Spleen (tissue), 11 donors: ENCODE measurements at regions not wholly inside any gene's neighbourhood (a gene's known extent, or its start where the extent isn't known, plus 50 kb on each side); places are given as distances from the start of the nearest gene placed in this dataset.

Experiments used
- DNase-seq: peaks from one replicate; pipeline ENCODE4 v3.0.0-alpha.2; 2020
- H3K27ac ChIP-seq, 8 donors: fragments of 200-600 bp; sonication (generic) in 7 of 8; 1 replicate in 4 of 8; 2 replicates in 4 of 8; pipeline versions ENCODE4 v1.5.0 to v1.8.0; 2016 to 2021; ENCODE audit warnings: inconsistent platforms in 4 of 8, mild to moderate bottlenecking in 4 of 8, moderate library complexity in 1 of 8
- H3K27me3 ChIP-seq, 7 donors: fragments of 200-600 bp; sonication (generic) in 6 of 7; replicated peaks in 1 of 7; 1 replicate in 4 of 7; 2 replicates in 3 of 7; pipeline versions ENCODE4 v1.5.0 to v1.8.0; 2016 to 2021; ENCODE audit warnings: inconsistent platforms in 3 of 7, mild to moderate bottlenecking in 1 of 7
- H3K36me3 ChIP-seq, 6 donors: fragments of 200-600 bp; sonication (generic) in 5 of 6; 1 replicate in 4 of 6; 2 replicates in 2 of 6; pipeline versions ENCODE4 v1.5.0 to v1.8.0; 2016 to 2021; ENCODE audit warnings: inconsistent platforms in 2 of 6
- H3K4me1 ChIP-seq, 6 donors: fragments of 200-600 bp; sonication (generic) in 5 of 6; 1 replicate in 3 of 6; 2 replicates in 3 of 6; pipeline versions ENCODE4 v1.5.0 to v1.8.0; 2016 to 2021; ENCODE audit warnings: inconsistent platforms in 3 of 6
- H3K4me3 ChIP-seq, 8 donors: fragments of 200-600 bp; sonication (generic) in 7 of 8; 1 replicate in 4 of 8; 2 replicates in 4 of 8; pipeline versions ENCODE4 v1.5.0 to v1.8.0; 2016 to 2021; ENCODE audit warnings: inconsistent platforms in 4 of 8, mild to moderate bottlenecking in 4 of 8, moderate library complexity in 2 of 8
- H3K9me3 ChIP-seq, 8 donors: fragments of 200-600 bp; sonication (generic) in 7 of 8; 1 replicate in 4 of 8; 2 replicates in 4 of 8; pipeline versions ENCODE4 v1.5.0 to v1.8.0; 2016 to 2021; ENCODE audit warnings: inconsistent platforms in 4 of 8
- POLR2A ChIP-seq, 3 donors: fragments of 450-650 bp; IDR thresholded peaks; one replicate each; pipeline ENCODE4 v1.5.1; 2017; ENCODE audit warnings: antibody characterized with exemption in 3 of 3, mild to moderate bottlenecking in 1 of 3
- POLR2AphosphoS5 ChIP-seq, 3 donors: sonication (generic); formaldehyde crosslinking; IDR thresholded peaks; one replicate each; pipeline ENCODE4 v1.5.1; 2017; ENCODE audit warnings: antibody characterized with exemption in 3 of 3
- WGBS, 5 donors: extraction: QIAGEN DNeasy Blood & Tissue Kit in 3 of 5; methylation state at CpG; one replicate each; pipeline versions ENCODE4 v1.1.5 to v1.1.7; 2013 to 2018; 5-methylcytosine and 5-hydroxymethylcytosine counted together
- intact Hi-C: fragments of 100-400 bp; cut with DNase I; formaldehyde crosslinking; loops from one replicate; pipeline ENCODE4 v1.15.0; 2023; ENCODE audit warnings: low total_unique reads
- TF ChIP-seq, protein P1 (sequence below), 11 experiments: fragments of 200-600 bp in 7 of 11; fragments of 450-650 bp in 4 of 11; sonication (generic) in 4 of 11; IDR thresholded peaks in 8 of 11; conservative IDR thresholded peaks in 3 of 11; 1 replicate in 7 of 11; 2 replicates in 4 of 11; pipeline versions ENCODE4 v1.4.0 to v1.8.0; 2016 to 2021; ENCODE audit warnings: antibody characterized with exemption in 11 of 11, inconsistent platforms in 4 of 11, mild to moderate bottlenecking in 1 of 11
- donor health status: healthy with polysubstance abuse.
- donor health status: DM: no; HTN: no; CAD: no; lungs with moderate emphysema.
- donor health status: DM: no; HTN: no; CAD: no.
- donor health status: Bipolar disorder and iron deficiency.
- donor health status: healthy.
- donor health status: DM: no; HTN: no; CAD: no.
- donor health status: DM: yes; HTN: yes; CAD: no.

GRCh38 chr1:63152572-63152971, 169.8 kb upstream of the FOXD3 start:
- H3K27me3 ChIP-seq = peaks cover 0 to 34% (median 4%) of the 10 kb centered on the region in 7 donors
- H3K4me3 ChIP-seq = no peak overlapping the region
- DNase-seq = no peak
- H3K9me3 ChIP-seq = no peaks in the 10 kb centered on the region
- 72 to 83% (median 79%) methylated on average over 3 of the region's 3 CpGs for WGBS, 5 donors
- intact Hi-C loops = no loop called here
- H3K36me3 ChIP-seq = no peaks in the 10 kb centered on the region
- H3K4me1 ChIP-seq = no peaks in the 10 kb centered on the region
- no peak overlapping the region for H3K27ac ChIP-seq
- TF ChIP-seq, protein P1, sequence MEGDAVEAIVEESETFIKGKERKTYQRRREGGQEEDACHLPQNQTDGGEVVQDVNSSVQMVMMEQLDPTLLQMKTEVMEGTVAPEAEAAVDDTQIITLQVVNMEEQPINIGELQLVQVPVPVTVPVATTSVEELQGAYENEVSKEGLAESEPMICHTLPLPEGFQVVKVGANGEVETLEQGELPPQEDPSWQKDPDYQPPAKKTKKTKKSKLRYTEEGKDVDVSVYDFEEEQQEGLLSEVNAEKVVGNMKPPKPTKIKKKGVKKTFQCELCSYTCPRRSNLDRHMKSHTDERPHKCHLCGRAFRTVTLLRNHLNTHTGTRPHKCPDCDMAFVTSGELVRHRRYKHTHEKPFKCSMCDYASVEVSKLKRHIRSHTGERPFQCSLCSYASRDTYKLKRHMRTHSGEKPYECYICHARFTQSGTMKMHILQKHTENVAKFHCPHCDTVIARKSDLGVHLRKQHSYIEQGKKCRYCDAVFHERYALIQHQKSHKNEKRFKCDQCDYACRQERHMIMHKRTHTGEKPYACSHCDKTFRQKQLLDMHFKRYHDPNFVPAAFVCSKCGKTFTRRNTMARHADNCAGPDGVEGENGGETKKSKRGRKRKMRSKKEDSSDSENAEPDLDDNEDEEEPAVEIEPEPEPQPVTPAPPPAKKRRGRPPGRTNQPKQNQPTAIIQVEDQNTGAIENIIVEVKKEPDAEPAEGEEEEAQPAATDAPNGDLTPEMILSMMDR (IDR thresholded peaks at IDR 0.05 in 8 of 11, conservative IDR thresholded peaks at IDR 0.05 in 3 of 11) = no peak
- no peak for TF ChIP-seq POLR2A (IDR thresholded peaks at IDR 0.05)
- no peak for TF ChIP-seq POLR2AphosphoS5 (IDR thresholded peaks at IDR 0.05)

GRCh38 chr1:63155437-63155836, 166.9 kb upstream of the FOXD3 start:
- H3K4me3 ChIP-seq = no peak overlapping the region
- no peaks in the 10 kb centered on the region for H3K9me3 ChIP-seq
- intact Hi-C loops = no loop called here
- H3K27me3 ChIP-seq = peaks cover 0 to 30% (median 4%) of the 10 kb centered on the region in 7 donors
- WGBS, 5 donors = 67 to 81% (median 69%) methylated on average over 2 of the region's 2 CpGs
- no peak overlapping the region for H3K27ac ChIP-seq
- H3K36me3 ChIP-seq = no peaks in the 10 kb centered on the region
- DNase-seq = no peak
- no peak for TF ChIP-seq POLR2AphosphoS5 (IDR thresholded peaks at IDR 0.05)
- TF ChIP-seq, protein P1 (IDR thresholded peaks at IDR 0.05 in 8 of 11, conservative IDR thresholded peaks at IDR 0.05 in 3 of 11) = no peak
- TF ChIP-seq POLR2A (IDR thresholded peaks at IDR 0.05) = no peak
- H3K4me1 ChIP-seq = no peaks in the 10 kb centered on the region

DNA sequence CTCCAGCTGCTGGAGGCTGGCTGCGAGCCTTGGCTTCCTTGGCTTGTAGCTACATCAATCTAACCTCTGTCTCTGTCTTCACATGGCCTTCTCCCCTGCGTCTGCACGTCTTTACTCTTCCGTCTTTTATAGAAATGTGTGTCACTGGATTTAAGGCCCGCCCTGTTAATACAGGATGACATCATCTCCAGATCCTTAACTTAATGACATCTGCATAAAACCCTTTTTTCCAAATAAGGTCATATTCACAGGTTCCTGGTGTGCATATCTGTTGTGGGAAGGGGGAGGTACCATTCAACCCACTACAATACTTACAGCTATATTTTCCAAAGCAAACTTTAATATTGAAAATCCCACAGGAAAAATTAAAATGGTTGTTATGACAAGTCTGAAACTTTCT, 165.3 kb upstream of the FOXD3 start:
- 81 to 93% (median 90%) methylated on average over 5 of the region's 5 CpGs for WGBS, 5 donors
- no peaks in the 10 kb centered on the region for H3K9me3 ChIP-seq
- no peaks in the 10 kb centered on the region for H3K4me1 ChIP-seq
- no peak overlapping the region for H3K4me3 ChIP-seq
- intact Hi-C loops = no loop called here
- DNase-seq = no peak
- no peaks in the 10 kb centered on the region for H3K36me3 ChIP-seq
- no peak for TF ChIP-seq POLR2A (IDR thresholded peaks at IDR 0.05)
- TF ChIP-seq, protein P1 (IDR thresholded peaks at IDR 0.05 in 8 of 11, conservative IDR thresholded peaks at IDR 0.05 in 3 of 11) = no peak
- no peak for TF ChIP-seq POLR2AphosphoS5 (IDR thresholded peaks at IDR 0.05)
- peaks cover 0 to 16% (median 0%) of the 10 kb centered on the region in 7 donors for H3K27me3 ChIP-seq
- H3K27ac ChIP-seq = no peak overlapping the region

GRCh38 chr1:63169057-63169456, 153.3 kb upstream of the FOXD3 start:
- intact Hi-C loops = no loop called here
- no peak overlapping the region for H3K27ac ChIP-seq
- H3K36me3 ChIP-seq = no peaks in the 10 kb centered on the region
- H3K4me3 ChIP-seq = no peak overlapping the region
- DNase-seq = no peak
- WGBS, 5 donors = 69 to 86% (median 77%) methylated on average over 6 of the region's 6 CpGs
- H3K9me3 ChIP-seq = no peaks in the 10 kb centered on the region
- TF ChIP-seq POLR2AphosphoS5 (IDR thresholded peaks at IDR 0.05) = no peak
- TF ChIP-seq, protein P1 (IDR thresholded peaks at IDR 0.05 in 8 of 11, conservative IDR thresholded peaks at IDR 0.05 in 3 of 11) = no peak
- TF ChIP-seq POLR2A (IDR thresholded peaks at IDR 0.05) = no peak
- no peaks in the 10 kb centered on the region for H3K4me1 ChIP-seq
- H3K27me3 ChIP-seq = peaks cover 0 to 7% (median 0%) of the 10 kb centered on the region in 7 donors
